Panc1 (cell line): ENCODE measurements at regions not wholly inside any gene's neighbourhood (a gene's known extent, or its start where the extent isn't known, plus 50 kb on each side); places are given as distances from the start of the nearest gene placed in this dataset.

Experiments
- POLR2AphosphoS5 ChIP-seq: IDR thresholded peaks from 2 replicates; pipeline ENCODE4 v1.6.1; 2012; ENCODE audit warnings: mild to moderate bottlenecking, low read depth, low read length, moderate library complexity
- TF ChIP-seq, protein P1 (sequence below): fragments of 450-650 bp; IDR thresholded peaks from 2 replicates; pipeline ENCODE4 v1.5.1; 2017; ENCODE audit warnings: mild to moderate bottlenecking
- TF ChIP-seq, protein P2 (sequence below), 2 experiments: IDR thresholded peaks; 2 replicates each; pipeline ENCODE4 v1.6.1; 2011 to 2012; ENCODE audit warnings: low read depth in 2 of 2, control low read depth in 1 of 2, low read length in 1 of 2, mild to moderate bottlenecking in 1 of 2, moderate library complexity in 1 of 2; ENCODE audit not compliant: insufficient read depth in 1 of 2

DNA sequence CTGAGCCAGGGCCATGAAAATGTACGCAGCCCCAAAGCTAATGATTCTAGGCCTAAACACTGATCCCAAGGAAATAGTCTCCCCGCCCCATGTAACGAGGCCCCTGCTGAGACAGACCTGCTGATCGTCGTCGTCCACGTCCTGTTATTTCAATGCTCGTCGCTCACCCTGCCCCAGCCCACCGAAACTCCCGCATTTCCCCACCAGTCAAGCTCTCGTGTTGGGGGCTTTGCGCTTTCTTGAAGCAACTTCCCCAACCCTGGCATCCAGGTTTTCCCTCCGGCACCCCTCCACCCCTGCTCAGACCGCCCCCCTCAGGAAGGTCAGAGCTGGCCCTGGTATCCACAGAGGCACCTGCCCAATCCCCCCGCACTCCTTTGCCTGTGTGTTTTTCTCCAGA is 58.8 kb upstream of the LINC01488 start:
- no peak for TF ChIP-seq POLR2AphosphoS5
- TF ChIP-seq, protein P1, sequence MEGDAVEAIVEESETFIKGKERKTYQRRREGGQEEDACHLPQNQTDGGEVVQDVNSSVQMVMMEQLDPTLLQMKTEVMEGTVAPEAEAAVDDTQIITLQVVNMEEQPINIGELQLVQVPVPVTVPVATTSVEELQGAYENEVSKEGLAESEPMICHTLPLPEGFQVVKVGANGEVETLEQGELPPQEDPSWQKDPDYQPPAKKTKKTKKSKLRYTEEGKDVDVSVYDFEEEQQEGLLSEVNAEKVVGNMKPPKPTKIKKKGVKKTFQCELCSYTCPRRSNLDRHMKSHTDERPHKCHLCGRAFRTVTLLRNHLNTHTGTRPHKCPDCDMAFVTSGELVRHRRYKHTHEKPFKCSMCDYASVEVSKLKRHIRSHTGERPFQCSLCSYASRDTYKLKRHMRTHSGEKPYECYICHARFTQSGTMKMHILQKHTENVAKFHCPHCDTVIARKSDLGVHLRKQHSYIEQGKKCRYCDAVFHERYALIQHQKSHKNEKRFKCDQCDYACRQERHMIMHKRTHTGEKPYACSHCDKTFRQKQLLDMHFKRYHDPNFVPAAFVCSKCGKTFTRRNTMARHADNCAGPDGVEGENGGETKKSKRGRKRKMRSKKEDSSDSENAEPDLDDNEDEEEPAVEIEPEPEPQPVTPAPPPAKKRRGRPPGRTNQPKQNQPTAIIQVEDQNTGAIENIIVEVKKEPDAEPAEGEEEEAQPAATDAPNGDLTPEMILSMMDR, result no peak
- TF ChIP-seq, protein P2, sequence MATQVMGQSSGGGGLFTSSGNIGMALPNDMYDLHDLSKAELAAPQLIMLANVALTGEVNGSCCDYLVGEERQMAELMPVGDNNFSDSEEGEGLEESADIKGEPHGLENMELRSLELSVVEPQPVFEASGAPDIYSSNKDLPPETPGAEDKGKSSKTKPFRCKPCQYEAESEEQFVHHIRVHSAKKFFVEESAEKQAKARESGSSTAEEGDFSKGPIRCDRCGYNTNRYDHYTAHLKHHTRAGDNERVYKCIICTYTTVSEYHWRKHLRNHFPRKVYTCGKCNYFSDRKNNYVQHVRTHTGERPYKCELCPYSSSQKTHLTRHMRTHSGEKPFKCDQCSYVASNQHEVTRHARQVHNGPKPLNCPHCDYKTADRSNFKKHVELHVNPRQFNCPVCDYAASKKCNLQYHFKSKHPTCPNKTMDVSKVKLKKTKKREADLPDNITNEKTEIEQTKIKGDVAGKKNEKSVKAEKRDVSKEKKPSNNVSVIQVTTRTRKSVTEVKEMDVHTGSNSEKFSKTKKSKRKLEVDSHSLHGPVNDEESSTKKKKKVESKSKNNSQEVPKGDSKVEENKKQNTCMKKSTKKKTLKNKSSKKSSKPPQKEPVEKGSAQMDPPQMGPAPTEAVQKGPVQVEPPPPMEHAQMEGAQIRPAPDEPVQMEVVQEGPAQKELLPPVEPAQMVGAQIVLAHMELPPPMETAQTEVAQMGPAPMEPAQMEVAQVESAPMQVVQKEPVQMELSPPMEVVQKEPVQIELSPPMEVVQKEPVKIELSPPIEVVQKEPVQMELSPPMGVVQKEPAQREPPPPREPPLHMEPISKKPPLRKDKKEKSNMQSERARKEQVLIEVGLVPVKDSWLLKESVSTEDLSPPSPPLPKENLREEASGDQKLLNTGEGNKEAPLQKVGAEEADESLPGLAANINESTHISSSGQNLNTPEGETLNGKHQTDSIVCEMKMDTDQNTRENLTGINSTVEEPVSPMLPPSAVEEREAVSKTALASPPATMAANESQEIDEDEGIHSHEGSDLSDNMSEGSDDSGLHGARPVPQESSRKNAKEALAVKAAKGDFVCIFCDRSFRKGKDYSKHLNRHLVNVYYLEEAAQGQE (IDR thresholded peaks at IDR 0.05; ENCODE audit: insufficient read depth in 1 of 2, low read depth in 2 of 2, low read length in 1 of 2), result no peak
